Medulla oblongata (tissue), 1 donor: ENCODE measurements at regions not wholly inside any gene's neighbourhood (a gene's known extent, or its start where the extent isn't known, plus 50 kb on each side); places are given as distances from the start of the nearest gene placed in this dataset.

ENCODE experiments used
- DNase-seq: peaks from one replicate; pipeline ENCODE4 v3.0.0-alpha.2; 2015; ENCODE audit errors: extremely low spot score

DNA sequence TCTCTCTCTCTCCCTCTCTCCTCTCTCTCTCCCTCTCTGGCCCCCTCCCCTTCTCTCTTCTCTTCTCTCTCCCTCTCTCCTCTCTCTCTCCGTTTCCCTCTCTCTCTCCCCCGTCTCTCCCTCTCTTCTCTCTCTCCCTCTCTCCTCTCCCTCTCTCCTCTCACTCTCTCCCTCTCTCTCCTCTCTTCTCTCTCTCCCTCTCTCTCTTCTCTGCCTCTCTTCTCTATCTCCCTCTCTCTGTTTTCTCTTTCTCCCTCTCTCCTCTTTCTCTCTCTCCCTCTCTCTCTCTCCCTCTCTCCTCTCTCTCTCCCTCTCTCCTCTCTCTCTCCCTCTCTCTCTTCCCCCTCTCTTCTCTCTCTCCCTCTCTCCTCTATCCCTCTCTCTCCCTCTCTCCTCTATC is 98.3 kb upstream of the FGF3 start:
- no peak for DNase-seq

DNA sequence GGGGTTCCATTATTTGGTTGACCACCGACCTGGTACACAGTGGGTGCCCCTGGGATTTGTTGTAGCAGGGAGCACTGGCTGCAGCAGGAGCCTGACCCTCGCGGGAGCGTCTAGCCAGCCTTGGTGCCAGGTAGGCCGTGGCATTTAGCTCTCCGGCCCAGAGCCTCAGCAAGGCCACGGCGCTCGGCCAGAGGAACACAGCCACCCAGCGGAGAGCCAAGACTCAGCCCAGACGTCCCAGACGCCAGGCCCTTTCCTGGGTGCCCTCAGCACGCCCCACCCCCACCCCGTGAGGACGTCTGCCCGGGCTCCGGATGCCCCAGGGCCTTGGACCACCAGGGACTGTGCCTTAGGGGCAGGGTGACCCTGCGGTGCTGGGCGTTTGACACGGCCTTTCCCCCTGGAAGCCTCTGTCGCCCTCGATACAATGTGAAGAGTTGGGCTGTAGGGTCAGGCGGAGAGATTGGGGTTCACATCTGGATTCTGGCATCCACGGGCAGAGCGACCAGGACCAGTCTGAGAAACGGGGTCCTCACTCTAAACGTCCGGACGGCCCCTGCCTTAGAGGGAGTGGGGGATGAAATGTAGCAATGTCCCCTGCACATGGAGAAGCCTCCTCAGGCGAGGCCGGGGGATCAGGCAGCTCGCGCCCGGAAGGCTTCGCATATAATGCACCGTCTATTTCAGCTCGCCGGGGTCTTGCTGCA is 99.2 kb upstream of the FGF3 start:
- no peak for DNase-seq

DNA sequence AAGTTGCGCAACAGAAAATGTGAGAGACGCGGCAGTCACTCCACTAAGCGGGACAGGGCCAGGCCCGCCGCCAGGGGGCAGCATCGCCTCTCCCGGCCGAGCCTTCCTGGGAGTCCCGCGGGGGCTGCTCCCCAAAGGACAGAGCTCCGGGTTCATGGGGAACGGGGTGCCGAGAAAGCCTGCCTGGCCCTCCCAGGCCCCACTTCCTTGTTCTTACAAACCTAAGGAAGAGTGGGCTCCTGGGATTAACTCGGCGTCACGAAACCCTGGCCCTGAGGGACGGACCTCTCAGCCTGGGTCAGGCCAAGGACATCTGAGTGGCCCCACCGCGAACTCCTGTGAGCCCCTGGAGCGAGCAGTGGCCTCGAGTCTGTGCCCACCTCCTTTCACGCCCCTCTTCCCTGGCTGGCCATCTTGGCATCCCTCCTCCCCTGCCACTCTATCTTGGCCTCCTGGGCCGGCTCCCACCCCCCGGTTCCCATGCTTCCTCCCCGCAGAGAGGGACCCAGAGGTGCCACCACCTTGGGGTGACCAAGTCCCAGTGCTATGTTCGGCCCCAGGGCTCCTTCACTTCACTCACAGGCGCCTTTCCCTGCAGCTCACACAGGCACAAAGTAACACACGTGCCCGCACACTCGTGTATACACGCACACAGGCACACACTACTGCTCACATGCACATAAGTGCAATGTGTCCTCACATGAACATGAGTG is 99.9 kb upstream of the FGF3 start:
- DNase-seq = peak; percentile 27

DNA sequence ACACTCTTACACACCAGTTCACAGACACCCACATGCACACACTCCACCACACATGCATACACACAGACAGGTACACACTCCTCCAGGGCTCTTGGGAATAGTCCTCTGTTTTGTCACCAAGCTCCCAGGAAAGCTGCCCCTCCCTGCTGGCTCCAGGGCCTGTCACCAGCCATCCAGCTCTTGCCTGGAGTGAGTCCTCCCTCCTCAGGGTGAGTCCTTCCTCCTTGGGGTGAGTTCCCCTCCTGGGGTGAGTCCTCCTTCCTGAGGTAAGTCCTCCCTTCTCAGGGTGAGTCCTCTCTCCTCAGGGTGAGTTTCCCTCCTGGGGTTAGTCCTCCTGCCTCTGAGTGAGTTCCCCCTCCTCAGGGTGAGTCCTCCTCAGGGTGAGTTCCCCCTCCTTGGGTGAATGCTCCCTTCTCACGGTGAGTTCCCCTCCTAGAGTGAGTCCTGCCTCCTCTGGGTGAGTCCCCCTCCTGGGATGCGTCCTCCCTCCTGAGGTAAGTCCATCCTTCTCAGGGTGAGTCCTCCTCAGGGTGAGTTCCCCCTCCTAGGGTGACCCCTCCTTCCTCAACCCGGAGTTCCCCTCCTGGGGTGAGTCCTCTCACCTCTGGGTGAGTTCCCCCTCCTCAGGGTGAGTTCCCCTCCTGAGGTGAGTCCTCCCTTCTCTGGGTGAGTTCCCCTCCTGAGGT is 100.6 kb upstream of the FGF3 start:
- DNase-seq = no peak

DNA sequence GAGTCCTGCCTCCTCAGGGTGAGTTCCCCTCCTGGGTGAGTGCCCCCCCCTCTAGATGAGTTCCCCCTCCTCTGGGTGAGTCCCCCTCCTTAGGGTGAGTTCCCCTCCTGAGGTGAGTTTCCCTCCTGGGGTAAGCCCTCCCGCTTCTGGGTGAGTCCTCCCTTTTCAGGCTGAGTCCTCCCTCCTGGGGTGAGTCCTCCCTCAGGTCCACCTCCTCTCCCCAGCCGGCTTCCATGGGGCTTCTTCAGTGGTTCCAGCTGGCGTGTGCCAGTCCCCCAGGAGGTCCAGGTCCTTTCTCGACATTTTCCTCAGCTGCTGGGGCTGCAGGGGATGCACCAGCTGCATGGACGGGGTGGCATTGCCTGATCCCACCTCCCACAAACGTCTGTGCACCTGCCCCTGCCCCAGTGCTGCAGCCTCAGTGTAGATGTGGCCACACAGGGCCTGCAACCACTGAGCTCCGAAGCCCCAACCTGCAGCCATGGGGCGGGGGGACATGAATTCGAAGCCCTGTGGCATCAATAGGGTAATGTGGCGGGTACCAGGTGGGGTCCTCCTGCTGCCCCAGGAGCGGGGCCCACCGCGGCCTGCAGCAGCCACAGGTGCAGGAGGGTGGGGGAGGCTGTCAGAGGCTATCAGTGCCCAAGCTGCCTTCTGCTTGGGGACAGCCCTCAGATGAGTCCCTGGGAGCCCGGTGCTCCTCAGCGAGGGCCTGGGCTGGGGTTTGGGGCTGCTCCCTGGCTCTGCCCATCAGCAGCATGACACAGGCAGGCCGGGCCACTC is 101.3 kb upstream of the FGF3 start:
- no peak for DNase-seq

DNA sequence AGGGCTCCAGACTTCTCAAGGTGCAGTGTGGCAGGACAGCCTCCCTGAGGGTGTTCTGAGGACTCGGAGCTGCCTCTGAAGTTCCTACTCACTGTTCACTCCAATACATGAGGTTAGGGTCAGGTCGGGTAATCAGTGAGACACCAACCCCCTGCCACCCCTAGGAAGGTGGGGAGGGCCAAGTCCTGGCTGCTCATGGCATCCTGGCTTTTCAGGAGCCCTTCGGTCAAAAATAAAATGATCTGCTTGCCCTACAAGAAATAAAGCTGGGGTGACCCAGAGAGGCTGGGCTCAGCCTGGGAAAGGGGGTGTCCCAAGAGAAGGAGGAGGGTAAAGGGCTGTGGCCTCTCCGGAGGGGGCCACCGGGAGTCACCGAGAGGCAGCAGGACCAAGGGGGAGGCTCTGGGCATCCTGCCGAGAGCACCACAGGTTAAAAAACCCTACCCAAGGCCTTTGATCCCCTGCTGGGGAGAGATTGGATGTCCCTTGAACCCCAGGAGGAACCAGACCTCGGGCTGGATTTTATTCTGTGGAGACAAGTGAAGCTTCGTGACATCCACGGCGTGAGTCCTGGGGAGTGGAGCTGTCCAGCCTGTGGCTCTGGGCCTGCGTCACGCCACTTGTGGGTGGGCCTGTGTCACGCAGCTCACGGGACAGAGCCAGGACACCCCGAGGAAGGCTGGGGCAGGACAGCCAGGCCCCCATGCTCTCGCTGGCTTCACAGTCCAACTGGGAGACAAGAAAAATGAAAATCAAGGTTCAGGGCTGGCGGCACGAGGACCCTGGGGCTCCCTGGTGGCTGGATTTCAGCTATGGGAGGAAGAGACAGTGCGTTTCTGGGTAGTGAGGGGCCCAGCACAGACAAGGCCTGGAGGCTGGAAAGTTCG is 102.2 kb upstream of the FGF3 start:
- no peak for DNase-seq

DNA sequence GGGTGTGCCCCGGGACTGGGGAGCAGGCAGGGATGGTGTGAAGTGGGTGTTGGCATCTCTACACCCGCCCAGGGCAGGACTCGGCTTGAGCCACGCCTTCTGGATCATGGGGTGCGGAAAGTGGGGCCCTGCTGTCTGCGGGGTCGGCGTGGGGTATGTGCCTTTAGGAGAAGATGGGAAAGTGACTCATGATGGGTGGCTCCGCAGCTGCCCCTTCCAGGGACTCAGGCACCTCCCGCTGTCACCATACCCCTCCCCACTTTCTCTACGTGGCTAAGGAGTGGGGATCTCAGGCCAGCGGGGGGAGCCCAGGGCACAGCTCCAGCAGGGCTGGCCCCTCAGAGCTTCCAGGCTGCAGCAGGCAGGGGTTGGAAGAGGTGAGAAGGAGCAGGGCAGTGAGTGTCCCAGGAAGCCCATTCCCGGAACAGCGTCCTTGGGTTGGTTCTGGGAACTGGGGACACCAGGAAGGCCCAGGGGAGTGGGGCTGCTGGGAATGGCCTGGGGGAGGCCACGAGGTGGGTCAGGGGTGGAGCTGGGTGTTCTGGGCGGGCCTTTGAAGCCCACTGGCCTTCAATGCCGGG is 102.9 kb upstream of the FGF3 start:
- no peak for DNase-seq

DNA sequence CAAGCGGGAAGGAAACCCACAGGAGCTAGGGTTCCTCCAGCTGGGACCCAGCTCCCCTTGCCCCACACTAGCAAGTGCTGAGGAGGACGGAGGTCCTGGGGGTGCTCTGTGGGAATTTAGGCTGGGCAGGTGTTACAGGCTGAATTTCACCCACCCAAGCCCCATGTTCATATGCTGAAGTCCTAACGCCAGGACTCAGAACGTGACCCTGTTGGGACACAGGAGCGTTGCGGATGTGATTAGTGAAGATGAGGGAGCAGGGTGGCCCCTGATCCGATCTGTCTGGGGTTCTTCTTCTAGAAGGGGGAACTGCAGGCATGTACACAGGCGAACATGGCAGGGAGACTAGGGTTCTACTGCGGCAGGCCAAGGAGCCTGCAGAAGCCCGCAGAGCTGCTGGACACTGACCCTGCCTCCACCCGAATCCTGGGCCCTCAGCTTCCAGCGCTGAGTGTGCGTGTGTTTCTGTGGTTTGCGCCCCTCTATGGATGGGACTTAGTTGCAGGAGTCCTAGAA is 103.4 kb upstream of the FGF3 start:
- DNase-seq = no peak

DNA sequence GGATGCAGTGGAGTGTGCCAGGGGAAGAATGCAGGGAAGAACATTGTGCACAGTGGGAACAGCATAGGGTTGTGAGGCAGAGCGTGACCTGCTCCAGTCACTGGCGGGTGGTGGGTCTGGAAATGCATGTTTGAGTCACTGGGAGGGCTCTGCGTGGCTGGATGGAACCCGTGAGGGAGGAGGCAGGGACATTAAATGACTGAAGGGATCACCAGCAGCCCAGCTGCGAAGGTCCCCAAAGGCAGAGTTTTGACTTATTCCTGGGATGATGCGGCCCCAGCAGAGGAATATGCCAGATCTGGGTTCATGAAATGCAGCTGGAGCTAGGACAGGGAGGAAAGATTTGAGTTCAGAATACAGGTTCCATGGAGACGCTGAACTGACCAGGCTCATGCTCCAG is 104.0 kb upstream of the FGF3 start:
- no peak for DNase-seq

DNA sequence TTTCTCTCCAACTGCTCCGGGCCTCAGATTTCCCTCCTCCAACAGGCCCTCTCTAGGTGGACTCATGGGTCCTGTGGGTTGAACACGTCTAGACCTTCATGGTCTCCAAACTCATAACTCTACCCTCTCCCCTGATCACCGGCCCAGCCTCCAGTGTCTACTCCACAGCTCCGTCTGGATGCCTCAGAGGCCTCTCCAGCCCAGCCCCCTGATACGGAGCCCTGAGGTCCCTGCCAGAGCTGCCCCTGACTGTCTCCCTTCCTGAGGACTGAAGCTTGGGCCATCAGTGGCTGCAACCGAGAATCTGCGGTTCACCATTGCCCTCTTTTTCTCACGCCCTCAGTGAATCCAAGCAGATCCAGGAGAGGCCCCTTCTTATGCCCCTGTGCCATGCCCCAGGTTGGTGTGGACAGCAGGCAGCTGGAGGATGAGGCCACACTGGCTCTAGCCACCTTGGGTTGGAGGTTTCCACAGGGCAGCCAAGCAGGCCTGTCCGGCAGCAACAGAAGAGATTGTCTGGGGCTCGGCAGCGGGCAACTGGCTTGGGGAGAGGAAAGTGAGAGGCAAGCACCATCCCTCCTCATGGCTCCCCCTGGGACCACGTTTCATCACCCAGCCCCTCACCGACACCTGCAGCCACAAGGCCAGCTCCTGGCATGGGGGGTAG is 104.6 kb upstream of the FGF3 start:
- no peak for DNase-seq

DNA sequence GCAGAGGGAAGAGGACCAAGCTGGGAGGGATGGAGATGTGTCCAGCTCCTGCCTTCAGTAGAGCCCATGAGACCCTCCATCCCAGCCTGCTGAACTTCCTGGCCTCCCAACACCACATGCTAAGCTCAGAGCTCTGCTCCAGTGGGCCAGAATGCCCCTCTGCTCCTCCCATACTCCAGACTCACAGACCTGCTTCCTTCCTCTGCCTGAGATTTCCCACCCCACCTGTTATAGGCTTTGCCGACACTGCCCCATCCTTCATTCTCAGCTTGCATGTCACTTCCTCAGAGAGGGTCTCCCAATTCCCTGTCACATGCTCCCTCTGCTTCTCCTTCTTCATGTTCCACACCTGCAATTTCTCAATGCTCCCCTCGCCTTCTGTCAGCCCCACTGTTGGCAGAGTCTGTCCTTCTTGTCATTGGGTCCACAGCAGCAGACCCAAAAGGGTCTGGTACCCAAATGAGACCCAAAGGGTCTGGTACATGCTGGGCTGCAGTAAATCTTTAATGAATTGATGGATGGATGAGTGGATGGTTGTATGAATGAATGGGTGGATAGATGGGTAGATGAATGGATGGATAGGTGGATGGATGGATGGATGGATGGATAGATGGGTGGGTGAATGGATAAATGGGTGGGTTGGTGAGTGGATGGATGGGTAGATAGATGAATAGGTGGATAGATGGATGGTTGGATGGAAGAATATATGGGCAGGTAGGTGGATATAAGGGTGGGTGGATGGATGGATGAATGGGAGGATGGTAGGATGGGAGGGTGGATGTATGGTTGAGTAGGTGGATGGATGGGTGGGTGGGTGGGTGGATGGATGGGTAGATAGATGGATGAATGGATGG is 105.3 kb upstream of the FGF3 start:
- no peak for DNase-seq

DNA sequence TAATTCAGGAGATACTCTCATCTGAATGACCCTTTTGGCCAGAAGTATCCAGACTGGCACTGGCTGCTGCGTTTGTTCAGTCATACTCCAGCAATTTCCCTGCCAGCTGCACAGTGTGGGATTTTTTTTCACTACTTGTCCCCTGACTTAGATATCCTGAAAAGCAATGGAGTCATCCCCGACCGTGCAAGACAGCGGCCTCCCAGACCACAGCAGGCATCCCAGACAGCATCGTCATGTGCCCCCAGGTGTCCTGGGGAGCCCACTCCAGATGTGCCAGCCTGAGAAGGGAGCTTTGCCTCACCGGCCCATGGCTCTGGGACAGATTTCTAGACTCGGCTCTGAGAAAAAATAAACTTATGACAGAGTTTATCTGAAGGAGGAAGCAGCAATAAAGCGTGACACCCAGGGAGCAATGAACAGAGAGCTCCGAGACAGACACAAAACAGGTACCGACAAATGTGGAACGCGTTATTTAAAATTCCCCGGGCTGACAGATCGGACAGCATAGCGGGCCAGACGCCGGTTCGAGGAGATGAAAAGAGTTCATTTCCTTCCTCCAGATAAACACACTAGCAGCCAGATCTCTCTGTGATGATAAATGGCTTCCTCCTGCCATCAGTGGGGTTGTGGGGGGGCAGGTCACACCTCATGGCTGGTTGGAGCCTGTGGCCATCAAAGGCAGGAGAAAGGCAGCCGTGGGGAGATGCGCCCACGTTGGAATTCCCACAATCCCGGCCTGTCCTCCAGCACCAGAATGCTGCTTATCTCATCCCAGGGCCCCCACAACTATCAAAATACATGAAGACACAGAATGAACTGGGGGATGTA is 106.4 kb upstream of the FGF3 start:
- no peak for DNase-seq

DNA sequence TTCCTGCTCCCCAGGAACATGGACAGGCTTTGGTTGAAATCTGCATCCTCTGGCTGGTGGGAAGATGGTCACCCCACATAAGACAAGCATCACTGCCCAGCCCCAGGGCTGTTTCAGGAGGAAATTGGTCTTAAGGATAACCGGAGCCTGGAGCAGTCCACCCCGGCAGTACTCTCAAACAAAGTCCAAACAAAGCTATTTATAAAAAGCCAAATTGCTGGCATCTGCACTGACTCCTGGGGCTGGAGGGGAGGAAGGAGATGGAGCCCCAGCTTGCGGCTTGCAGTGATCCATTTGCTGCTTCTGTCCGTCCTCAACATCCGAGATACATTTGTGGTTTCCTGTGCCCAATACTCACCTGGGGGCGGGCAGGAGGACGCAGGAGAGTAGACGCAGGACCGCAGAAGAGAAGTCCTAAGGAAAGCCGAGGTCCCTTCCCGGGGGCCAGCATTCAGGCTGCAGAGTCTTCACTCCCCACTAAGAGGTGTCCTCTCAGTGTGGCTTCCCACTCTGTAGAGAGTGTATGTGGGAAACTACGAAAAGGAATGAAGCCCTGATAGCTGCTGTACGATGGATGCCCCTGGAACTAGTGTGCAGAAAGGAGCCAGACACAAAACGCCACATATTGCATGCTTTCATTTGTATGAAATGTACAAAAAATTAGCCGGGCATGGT is 107.3 kb upstream of the FGF3 start:
- no peak for DNase-seq

DNA sequence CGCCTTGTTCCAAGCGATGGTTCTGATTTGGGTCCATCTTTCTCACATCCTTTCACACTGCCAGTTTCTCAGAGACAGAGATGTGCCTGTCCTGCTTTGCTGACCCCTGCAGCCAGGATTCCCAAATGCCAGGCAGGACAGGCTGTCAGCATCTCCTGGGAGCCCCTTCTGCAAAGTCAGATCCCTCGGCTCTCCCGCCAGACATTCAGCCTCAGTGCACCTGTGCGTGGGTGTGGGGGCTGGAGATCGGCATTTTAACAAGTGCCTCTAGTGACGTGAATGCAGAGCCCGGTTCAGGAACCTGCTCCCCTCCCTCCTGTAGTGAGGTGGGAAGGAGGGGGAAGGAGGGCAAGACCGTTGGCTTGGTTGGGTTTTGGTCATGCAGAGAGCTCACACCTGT is 108.9 kb upstream of the FGF3 start:
- no peak for DNase-seq

DNA sequence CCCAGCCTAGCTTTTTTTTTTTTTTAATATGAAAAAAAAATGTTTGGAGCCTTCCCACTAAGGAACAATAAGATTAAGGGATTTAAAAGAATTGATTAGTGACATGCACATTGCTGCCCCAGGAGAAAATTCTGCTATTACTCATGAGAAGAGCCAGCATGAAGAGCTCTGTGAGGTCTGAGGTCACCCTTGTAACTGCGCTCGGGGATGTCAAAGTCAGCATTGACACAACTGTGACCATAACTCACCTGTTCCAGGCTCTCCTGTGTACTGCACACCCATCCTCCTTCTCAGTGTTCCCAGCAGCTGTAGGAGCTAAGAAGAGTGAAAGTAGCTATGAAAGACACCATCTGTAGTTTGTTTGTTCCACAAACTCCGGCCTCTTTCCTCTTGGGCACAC is 109.8 kb upstream of the FGF3 start:
- no peak for DNase-seq

DNA sequence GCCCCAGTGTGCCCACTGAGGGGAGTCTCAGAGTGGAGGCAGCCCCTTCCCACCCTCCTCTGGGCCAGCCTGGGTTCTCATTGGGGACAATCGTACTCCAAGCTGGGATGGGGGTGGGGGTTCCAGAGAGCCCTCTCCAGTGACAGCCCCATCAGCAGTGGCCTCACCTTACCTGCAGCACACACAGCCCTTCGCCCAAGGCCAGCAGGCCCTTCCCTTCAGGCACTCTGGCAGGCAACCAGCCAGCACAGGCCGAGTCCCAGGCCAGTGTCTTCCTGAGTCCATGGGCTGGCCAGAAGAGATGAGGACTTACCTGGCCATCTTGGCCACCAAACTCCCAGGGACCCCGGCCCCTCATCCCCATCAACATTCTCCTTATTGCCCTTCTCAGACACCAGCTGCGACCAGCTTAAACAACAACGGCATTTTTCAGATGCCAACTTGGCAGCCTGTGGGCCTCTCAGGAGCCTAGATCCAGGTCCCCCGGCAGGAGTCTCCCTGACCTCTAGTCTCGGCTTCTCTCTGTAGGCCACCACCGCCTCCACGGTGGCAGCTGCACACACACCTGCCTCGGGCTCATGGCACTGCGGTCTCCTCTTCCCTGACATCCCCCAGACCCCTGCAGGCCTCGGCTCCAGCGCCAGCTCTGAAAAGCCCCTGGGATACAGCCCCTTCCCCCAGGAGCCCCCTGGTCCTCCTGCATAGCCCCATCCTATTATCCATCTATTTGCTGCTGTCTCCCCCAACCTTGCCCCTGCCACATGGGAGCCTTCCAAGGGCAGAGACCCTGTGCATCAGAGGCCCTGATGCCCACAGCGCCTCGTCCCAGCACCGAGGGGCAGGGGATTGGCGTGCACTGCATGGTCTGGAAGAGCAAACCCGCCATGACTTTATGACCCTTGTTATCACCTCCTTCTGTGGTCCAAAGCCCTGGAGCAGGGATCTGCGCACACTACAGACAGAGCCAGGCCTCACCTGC is 111.2 kb upstream of the FGF3 start:
- no peak for DNase-seq
